BJ (cell line): ENCODE measurements at regions not wholly inside any gene's neighbourhood (a gene's known extent, or its start where the extent isn't known, plus 50 kb on each side); places are given as distances from the start of the nearest gene placed in this dataset.

Experiments
- CTCF ChIA-PET: fragments of 350-600 bp; formaldehyde crosslinking; extraction: SDS; loops from one replicate; lab custom pipeline; 2021; ENCODE audit warnings: antibody characterized with exemption, inconsistent platforms; lab: Yijun Ruan, JAX
- POLR2A ChIA-PET: fragments of 300-600 bp; sonication (Branson Sonifier 250); formaldehyde crosslinking; extraction: SDS; loops from one replicate; lab custom pipeline; 2021; ENCODE audit warnings: antibody characterized with exemption; lab: Charles Lee
- DNase-seq: peaks from one replicate; pipeline ENCODE4 v3.0.0-alpha.2; 2011; ENCODE audit warnings: low read depth
- H3K27me3 ChIP-seq: 2 replicates; pipeline ENCODE4 v1.6.0; 2011; ENCODE audit warnings: low read length; ENCODE audit not compliant: control insufficient read depth, insufficient read depth
- H3K36me3 ChIP-seq: 2 replicates; pipeline ENCODE4 v1.5.1; 2011; ENCODE audit warnings: low read length; ENCODE audit not compliant: control insufficient read depth, insufficient read depth
- H3K4me3 ChIP-seq: 2 replicates; pipeline ENCODE4 v1.5.1; 2011; ENCODE audit warnings: low read depth, mild to moderate bottlenecking, control low read depth, low read length
- TF ChIP-seq, protein P1 (sequence below): IDR thresholded peaks from 2 replicates; pipeline ENCODE4 v1.5.1; 2011; ENCODE audit warnings: low read depth, mild to moderate bottlenecking, control low read depth, inconsistent platforms, low read length, moderate library complexity; ENCODE audit not compliant: insufficient read depth

- POLR2A ChIA-PET, result no interaction called here
These were observed 58.3 kb upstream of the NCOA1 start for GRCh38 chr2:24432735-24433134.

GRCh38 chr2:24432121-24432520 is 58.9 kb upstream of the NCOA1 start:
- Histone ChIP-seq H3K27me3 (no peaks in the 10 kb centered on the region), H3K4me3 (no peak overlapping the region), H3K36me3 (no peaks in the 10 kb centered on the region)
- DNase-seq, result no peak
- TF ChIP-seq, protein P1, sequence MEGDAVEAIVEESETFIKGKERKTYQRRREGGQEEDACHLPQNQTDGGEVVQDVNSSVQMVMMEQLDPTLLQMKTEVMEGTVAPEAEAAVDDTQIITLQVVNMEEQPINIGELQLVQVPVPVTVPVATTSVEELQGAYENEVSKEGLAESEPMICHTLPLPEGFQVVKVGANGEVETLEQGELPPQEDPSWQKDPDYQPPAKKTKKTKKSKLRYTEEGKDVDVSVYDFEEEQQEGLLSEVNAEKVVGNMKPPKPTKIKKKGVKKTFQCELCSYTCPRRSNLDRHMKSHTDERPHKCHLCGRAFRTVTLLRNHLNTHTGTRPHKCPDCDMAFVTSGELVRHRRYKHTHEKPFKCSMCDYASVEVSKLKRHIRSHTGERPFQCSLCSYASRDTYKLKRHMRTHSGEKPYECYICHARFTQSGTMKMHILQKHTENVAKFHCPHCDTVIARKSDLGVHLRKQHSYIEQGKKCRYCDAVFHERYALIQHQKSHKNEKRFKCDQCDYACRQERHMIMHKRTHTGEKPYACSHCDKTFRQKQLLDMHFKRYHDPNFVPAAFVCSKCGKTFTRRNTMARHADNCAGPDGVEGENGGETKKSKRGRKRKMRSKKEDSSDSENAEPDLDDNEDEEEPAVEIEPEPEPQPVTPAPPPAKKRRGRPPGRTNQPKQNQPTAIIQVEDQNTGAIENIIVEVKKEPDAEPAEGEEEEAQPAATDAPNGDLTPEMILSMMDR, result no peak
- CTCF ChIA-PET, result interaction anchor here (1.5 to 2.4 kb wide), 3 partner anchors 10 to 396 kb away, joined by 3 to 12 read pairs (median 8); no protein-coding TSS in a partner anchor
- POLR2A ChIA-PET, result no interaction called here

More at GRCh38 chr2:24432735-24433134, 58.3 kb upstream of the NCOA1 start:
- TF ChIP-seq, protein P1, result no peak
- CTCF ChIA-PET, result interaction anchor here (1.0 to 2.4 kb wide), 3 partner anchors 11 to 395 kb away, joined by 6 to 12 read pairs (median 8); no protein-coding TSS in a partner anchor
- Histone ChIP-seq H3K27me3 (no peaks in the 10 kb centered on the region), H3K36me3 (no peaks in the 10 kb centered on the region), H3K4me3 (no peak overlapping the region)
- no peak for DNase-seq

DNA sequence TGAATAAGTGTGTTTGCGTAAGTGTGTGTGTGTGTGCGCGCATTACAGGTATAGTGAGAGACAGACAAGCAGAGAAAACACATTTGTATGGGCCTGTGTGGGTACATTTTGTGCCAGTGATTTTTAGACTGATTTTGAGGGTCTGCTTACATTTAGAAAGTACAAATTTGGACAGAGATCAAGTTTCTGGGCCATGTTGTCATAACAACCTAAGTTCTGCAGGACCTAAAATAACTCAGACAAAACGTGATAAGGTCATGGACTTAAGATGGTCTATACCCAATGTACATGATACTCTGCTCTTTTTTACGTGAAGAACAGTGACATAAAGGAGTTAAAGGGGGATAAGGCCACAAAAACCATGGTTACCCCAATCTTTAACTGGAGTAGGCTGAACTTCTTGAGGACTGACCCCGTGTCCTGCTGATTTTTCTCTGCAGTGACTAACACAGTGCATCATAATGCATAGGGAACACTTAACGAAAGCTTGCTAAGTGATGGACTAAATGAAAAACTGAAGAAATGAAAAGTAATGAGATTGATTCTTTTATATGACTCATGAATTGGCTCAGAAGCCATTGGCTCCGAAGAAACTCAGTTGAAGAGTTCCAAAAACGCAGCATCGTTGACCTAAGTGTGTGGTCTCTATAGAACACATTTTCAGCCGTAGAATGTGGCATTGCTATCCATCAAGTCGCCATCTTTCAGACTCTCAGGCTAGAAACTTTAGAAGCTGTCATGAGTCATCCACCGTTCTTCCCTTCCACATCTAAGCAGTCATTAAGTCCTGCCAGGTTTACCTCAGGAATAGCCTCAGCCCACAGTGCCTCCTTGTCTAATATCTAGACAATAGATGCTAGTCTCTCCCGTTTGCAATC is 61.6 kb upstream of the NCOA1 start:
- no peak overlapping the region for H3K4me3 ChIP-seq
- DNase-seq, result no peak
- TF ChIP-seq, protein P1, result no peak
- ChIA-PET POLR2A (no interaction called here), CTCF (interaction anchor here (0.7 to 1.9 kb wide), 2 partner anchors 8 to 387 kb away, joined by 3 to 6 read pairs; no protein-coding TSS in a partner anchor)
- peaks cover 3% of the 10 kb centered on the region for H3K27me3 ChIP-seq
- no peaks in the 10 kb centered on the region for H3K36me3 ChIP-seq

- ChIA-PET POLR2A (no interaction called here), CTCF (interaction anchor here (0.6 to 2.4 kb wide), 3 partner anchors 12 to 15 kb away, joined by 3 to 12 read pairs (median 6); no protein-coding TSS in a partner anchor)
- TF ChIP-seq, protein P1, result no peak
- no peak overlapping the region for H3K4me3 ChIP-seq
- peaks cover 3% of the 10 kb centered on the region for H3K27me3 ChIP-seq
- H3K36me3 ChIP-seq, result no peaks in the 10 kb centered on the region
- no peak for DNase-seq
These were observed 64.1 kb upstream of the ITSN2 start for GRCh38 chr2:24424387-24424786.

GRCh38 chr2:24423095-24423494 is 62.8 kb upstream of the ITSN2 start:
- DNase-seq, result no peak
- ChIA-PET POLR2A (no interaction called here), CTCF (interaction anchor here (0.7 to 6.6 kb wide), 7 partner anchors 10 to 706 kb away, joined by 3 to 76 read pairs (median 6); no protein-coding TSS in a partner anchor)
- H3K27me3 ChIP-seq, result peaks cover 3% of the 10 kb centered on the region
- H3K36me3 ChIP-seq, result no peaks in the 10 kb centered on the region
- TF ChIP-seq, protein P1, result no peak
- no peak overlapping the region for H3K4me3 ChIP-seq
